GM12878 (cell line): ENCODE measurements at regions not wholly inside any gene's neighbourhood (a gene's known extent, or its start where the extent isn't known, plus 50 kb on each side); places are given as distances from the start of the nearest gene placed in this dataset.

Source experiments
- EED ChIP-seq: sonication (generic); IDR thresholded peaks from 2 replicates; pipeline ENCODE4 v1.6.1; 2016; ENCODE audit warnings: antibody characterized with exemption, low read depth
- SIN3A ChIP-seq: IDR thresholded peaks from 2 replicates; pipeline ENCODE4 v1.6.1; 2012; ENCODE audit warnings: low read depth, low read length, improper control_type of control experiment
- STAT1 ChIP-seq: fragments of 450-650 bp; conservative IDR thresholded peaks from 2 replicates; pipeline ENCODE4 v1.6.1; 2014; ENCODE audit warnings: antibody characterized with exemption, mild to moderate bottlenecking
- TAF1 ChIP-seq: IDR thresholded peaks from 2 replicates; pipeline ENCODE4 v1.6.1; 2011; ENCODE audit warnings: mild to moderate bottlenecking, low read depth, low read length, borderline replicate concordance
- TCF7 ChIP-seq: IDR thresholded peaks from 2 replicates; pipeline ENCODE4 v1.6.1; 2014; ENCODE audit warnings: antibody characterized with exemption, borderline replicate concordance
- ZNF384 ChIP-seq: IDR thresholded peaks from 2 replicates; pipeline ENCODE4 v1.6.1; 2012; ENCODE audit warnings: low read depth, mild to moderate bottlenecking, low read length, improper control_type of control experiment, borderline replicate concordance
- TF ChIP-seq, protein P1 (sequence below), 3 experiments: IDR thresholded peaks in 2 of 3; conservative IDR thresholded peaks in 1 of 3; 2 replicates each; pipeline ENCODE4 v1.5.1; 2011; ENCODE audit warnings: low read depth in 3 of 3, low read length in 3 of 3, mild to moderate bottlenecking in 3 of 3, control low read depth in 2 of 3, moderate library complexity in 2 of 3, inconsistent platforms in 1 of 3, mixed read lengths in 1 of 3; ENCODE audit not compliant: control insufficient read depth in 2 of 3, insufficient read depth in 1 of 3; ENCODE audit errors: extremely low read depth in 1 of 3

- no peak for TF ChIP-seq STAT1
- TF ChIP-seq EED, result no peak
- TF ChIP-seq SIN3A, result no peak
- no peak for TF ChIP-seq ZNF384
- TF ChIP-seq, protein P1, sequence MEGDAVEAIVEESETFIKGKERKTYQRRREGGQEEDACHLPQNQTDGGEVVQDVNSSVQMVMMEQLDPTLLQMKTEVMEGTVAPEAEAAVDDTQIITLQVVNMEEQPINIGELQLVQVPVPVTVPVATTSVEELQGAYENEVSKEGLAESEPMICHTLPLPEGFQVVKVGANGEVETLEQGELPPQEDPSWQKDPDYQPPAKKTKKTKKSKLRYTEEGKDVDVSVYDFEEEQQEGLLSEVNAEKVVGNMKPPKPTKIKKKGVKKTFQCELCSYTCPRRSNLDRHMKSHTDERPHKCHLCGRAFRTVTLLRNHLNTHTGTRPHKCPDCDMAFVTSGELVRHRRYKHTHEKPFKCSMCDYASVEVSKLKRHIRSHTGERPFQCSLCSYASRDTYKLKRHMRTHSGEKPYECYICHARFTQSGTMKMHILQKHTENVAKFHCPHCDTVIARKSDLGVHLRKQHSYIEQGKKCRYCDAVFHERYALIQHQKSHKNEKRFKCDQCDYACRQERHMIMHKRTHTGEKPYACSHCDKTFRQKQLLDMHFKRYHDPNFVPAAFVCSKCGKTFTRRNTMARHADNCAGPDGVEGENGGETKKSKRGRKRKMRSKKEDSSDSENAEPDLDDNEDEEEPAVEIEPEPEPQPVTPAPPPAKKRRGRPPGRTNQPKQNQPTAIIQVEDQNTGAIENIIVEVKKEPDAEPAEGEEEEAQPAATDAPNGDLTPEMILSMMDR (IDR thresholded peaks at IDR 0.05 in 2 of 3, conservative IDR thresholded peaks at IDR 0.05 in 1 of 3; ENCODE audit: control insufficient read depth in 2 of 3, extremely low read depth in 1 of 3, insufficient read depth in 1 of 3, low read depth in 3 of 3, low read length in 3 of 3), result no peak
- TF ChIP-seq TAF1, result no peak
- TF ChIP-seq TCF7, result no peak
Observed at GRCh38 chr13:112270951-112271350, 105.2 kb upstream of the SPACA7 start.
